ENCODE measurements at regions not wholly inside any gene's neighbourhood (a gene's known extent, or its start where the extent isn't known, plus 50 kb on each side); places are given as distances from the start of the nearest gene placed in this dataset.
"Not testable (repeated sequence)": the region's sequence is repeated elsewhere in the genome, so short reads cannot be mapped to it uniquely, and the experiment has no call there.

DNA sequence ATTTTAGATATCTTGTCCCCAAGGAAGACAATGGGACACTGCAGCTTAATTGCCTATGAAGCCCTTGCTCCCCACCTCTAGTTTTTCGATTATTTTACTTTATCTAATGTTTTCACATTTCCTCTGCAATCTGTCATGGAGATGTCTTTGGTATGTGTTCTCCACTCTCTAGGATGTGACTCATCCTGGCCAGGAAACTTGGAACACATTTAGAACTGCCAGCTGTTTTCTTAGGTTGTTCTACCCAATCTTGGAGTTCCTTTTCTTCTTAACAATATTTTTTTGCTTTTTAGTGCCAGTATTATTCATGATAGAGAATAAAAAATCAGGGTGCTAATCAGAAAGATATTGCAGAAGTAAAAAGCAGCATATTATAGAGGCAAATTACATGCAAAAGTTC lies 101.7 kb upstream of the CLEC14A start (continued):
- no peak for TF ChIP-seq KLF16 (tag by site-specific recombination; IDR thresholded peaks at IDR 0.05)
- TF ChIP-seq, protein P1, sequence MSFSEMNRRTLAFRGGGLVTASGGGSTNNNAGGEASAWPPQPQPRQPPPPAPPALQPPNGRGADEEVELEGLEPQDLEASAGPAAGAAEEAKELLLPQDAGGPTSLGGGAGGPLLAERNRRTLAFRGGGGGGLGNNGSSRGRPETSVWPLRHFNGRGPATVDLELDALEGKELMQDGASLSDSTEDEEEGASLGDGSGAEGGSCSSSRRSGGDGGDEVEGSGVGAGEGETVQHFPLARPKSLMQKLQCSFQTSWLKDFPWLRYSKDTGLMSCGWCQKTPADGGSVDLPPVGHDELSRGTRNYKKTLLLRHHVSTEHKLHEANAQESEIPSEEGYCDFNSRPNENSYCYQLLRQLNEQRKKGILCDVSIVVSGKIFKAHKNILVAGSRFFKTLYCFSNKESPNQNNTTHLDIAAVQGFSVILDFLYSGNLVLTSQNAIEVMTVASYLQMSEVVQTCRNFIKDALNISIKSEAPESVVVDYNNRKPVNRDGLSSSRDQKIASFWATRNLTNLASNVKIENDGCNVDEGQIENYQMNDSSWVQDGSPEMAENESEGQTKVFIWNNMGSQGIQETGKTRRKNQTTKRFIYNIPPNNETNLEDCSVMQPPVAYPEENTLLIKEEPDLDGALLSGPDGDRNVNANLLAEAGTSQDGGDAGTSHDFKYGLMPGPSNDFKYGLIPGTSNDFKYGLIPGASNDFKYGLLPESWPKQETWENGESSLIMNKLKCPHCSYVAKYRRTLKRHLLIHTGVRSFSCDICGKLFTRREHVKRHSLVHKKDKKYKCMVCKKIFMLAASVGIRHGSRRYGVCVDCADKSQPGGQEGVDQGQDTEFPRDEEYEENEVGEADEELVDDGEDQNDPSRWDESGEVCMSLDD (tag by site-specific recombination; IDR thresholded peaks at IDR 0.05), result no peak
- no peak for TF ChIP-seq ZNF585B (tag by site-specific recombination; IDR thresholded peaks at IDR 0.05)

DNA sequence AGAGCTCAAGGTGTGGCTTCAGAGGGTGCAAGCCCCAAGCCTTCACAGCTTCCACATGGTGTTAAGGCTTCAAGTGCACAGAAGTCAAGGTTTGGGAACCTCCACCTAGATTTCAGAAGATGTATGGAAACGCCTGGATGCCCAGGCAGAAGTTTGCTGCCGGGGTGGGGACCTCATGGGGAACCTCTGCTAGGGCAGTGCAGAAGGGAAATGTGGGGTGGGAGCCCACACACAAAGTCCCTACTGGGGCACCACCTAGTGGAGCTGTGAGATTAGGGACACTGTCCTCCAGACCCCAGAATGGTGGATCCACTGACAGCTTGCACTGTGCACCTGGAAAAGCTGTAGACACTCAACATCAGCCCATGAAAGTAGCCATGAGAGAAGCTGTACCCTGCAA lies 99.6 kb upstream of the CLEC14A start:
- H3K4me3 ChIP-seq (ENCODE audit: low read depth, low read length); POLR2A ChIA-PET; H3K27ac ChIP-seq (ENCODE audit: extremely low read depth, low read depth, low read length); CTCF ChIA-PET; H3K4me1 ChIP-seq (ENCODE audit: control insufficient read depth, insufficient read depth, low read length); H3K9me3 ChIP-seq (ENCODE audit: control insufficient read depth, insufficient read depth, low read depth, low read length); H3K36me3 ChIP-seq (ENCODE audit: control insufficient read depth in 2 of 2, insufficient read depth in 1 of 2, low read length in 2 of 2): not testable (repeated sequence)

DNA sequence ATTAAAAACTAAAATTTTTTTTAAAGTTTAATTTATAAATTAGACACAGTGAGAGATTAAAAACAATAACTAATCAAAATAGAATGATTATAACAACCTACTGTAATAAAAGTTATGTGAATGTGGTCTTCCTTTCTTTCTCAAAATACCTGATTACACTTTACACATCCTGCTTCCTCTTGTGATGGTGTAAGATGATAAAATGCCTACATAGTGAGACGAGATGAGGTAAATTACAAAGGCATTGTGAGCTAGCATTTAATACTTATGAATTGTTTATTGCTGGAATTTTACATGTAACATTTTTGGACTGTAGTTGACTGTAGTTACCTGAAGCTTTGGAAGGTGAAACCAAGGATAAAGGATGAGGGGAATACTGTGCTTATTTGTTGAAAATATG lies 94.2 kb upstream of the CLEC14A start:
- no peaks in the 10 kb centered on the region for H3K9me3 ChIP-seq (ENCODE audit: control insufficient read depth, insufficient read depth, low read depth, low read length)
- H3K4me3 ChIP-seq (ENCODE audit: low read depth, low read length), result no peak overlapping the region
- H3K27ac ChIP-seq (ENCODE audit: extremely low read depth, low read depth, low read length), result no peak overlapping the region
- TF ChIP-seq SP2 (tag by site-specific recombination; IDR thresholded peaks at IDR 0.05) (no peak), ZFP69B (tag by site-specific recombination; IDR thresholded peaks at IDR 0.05) (no peak), ZNF202 (tag by site-specific recombination; IDR thresholded peaks at IDR 0.05; ENCODE audit: borderline replicate concordance) (no peak), ZNF416 (tag by site-specific recombination; IDR thresholded peaks at IDR 0.05) (no peak), GLIS1 (tag by site-specific recombination; IDR thresholded peaks at IDR 0.05) (no peak), ZNF132 (tag by site-specific recombination; IDR thresholded peaks at IDR 0.05; ENCODE audit: borderline replicate concordance) (no peak)
- TF ChIP-seq, protein P2, sequence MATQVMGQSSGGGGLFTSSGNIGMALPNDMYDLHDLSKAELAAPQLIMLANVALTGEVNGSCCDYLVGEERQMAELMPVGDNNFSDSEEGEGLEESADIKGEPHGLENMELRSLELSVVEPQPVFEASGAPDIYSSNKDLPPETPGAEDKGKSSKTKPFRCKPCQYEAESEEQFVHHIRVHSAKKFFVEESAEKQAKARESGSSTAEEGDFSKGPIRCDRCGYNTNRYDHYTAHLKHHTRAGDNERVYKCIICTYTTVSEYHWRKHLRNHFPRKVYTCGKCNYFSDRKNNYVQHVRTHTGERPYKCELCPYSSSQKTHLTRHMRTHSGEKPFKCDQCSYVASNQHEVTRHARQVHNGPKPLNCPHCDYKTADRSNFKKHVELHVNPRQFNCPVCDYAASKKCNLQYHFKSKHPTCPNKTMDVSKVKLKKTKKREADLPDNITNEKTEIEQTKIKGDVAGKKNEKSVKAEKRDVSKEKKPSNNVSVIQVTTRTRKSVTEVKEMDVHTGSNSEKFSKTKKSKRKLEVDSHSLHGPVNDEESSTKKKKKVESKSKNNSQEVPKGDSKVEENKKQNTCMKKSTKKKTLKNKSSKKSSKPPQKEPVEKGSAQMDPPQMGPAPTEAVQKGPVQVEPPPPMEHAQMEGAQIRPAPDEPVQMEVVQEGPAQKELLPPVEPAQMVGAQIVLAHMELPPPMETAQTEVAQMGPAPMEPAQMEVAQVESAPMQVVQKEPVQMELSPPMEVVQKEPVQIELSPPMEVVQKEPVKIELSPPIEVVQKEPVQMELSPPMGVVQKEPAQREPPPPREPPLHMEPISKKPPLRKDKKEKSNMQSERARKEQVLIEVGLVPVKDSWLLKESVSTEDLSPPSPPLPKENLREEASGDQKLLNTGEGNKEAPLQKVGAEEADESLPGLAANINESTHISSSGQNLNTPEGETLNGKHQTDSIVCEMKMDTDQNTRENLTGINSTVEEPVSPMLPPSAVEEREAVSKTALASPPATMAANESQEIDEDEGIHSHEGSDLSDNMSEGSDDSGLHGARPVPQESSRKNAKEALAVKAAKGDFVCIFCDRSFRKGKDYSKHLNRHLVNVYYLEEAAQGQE (tag by site-specific recombination; IDR thresholded peaks at IDR 0.05), result no peak
- no peaks in the 10 kb centered on the region for H3K4me1 ChIP-seq (ENCODE audit: control insufficient read depth, insufficient read depth, low read length)
- no peaks in the 10 kb centered on the region for H3K36me3 ChIP-seq (ENCODE audit: control insufficient read depth in 2 of 2, insufficient read depth in 1 of 2, low read length in 2 of 2)
- ChIA-PET CTCF (no interaction called here), POLR2A (no interaction called here)

DNA sequence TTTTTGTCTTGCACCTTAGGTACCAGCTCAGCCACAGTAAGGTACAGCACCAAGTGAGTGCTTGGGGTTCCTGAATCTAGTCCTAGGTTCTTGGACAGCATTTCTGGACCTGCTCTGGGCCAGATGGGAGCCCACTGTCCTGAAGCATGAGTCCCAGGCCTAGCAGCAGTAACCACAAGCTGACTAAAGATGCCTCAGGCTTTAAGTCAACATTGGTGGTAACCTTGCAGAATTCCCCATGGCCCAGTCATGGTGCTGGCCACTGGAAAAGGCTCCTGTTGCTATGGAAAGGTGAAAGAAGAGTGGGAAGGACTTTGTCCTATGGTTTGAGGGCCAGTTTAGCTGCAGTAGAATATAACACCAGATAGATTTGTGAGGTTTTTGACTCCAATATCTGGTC lies 86.9 kb upstream of the CLEC14A start:
- Histone ChIP-seq H3K4me3 (ENCODE audit: low read depth, low read length) (no peak overlapping the region), H3K9me3 (ENCODE audit: control insufficient read depth, insufficient read depth, low read depth, low read length) (no peaks in the 10 kb centered on the region), H3K36me3 (ENCODE audit: control insufficient read depth in 2 of 2, insufficient read depth in 1 of 2, low read length in 2 of 2) (no peaks in the 10 kb centered on the region), H3K27ac (ENCODE audit: extremely low read depth, low read depth, low read length) (no peak overlapping the region), H3K4me1 (ENCODE audit: control insufficient read depth, insufficient read depth, low read length) (no peaks in the 10 kb centered on the region)
- ChIA-PET POLR2A (no interaction called here), CTCF (no interaction called here)
- TF ChIP-seq ZNF76 (tag by site-specific recombination; IDR thresholded peaks at IDR 0.05; ENCODE audit: borderline replicate concordance, low read depth), result no peak
- no peak for TF ChIP-seq ZNF621 (tag by site-specific recombination; IDR thresholded peaks at IDR 0.05)
- TF ChIP-seq HOXA7 (CRISPR knock-in tag; IDR thresholded peaks at IDR 0.05; ENCODE audit: borderline replicate concordance), result no peak
- TF ChIP-seq OSR2 (tag by site-specific recombination; IDR thresholded peaks at IDR 0.05), result no peak
- no peak for TF ChIP-seq ZNF624 (tag by site-specific recombination; IDR thresholded peaks at IDR 0.05)
- no peak for TF ChIP-seq ZFP41 (tag by site-specific recombination; IDR thresholded peaks at IDR 0.05; ENCODE audit: borderline replicate concordance)
- TF ChIP-seq ZNF677 (tag by site-specific recombination; IDR thresholded peaks at IDR 0.05), result no peak

All from HEK293 (cell line).